ENCODE measurements at regions not wholly inside any gene's neighbourhood (a gene's known extent, or its start where the extent isn't known, plus 50 kb on each side); places are given as distances from the start of the nearest gene placed in this dataset.

DNA sequence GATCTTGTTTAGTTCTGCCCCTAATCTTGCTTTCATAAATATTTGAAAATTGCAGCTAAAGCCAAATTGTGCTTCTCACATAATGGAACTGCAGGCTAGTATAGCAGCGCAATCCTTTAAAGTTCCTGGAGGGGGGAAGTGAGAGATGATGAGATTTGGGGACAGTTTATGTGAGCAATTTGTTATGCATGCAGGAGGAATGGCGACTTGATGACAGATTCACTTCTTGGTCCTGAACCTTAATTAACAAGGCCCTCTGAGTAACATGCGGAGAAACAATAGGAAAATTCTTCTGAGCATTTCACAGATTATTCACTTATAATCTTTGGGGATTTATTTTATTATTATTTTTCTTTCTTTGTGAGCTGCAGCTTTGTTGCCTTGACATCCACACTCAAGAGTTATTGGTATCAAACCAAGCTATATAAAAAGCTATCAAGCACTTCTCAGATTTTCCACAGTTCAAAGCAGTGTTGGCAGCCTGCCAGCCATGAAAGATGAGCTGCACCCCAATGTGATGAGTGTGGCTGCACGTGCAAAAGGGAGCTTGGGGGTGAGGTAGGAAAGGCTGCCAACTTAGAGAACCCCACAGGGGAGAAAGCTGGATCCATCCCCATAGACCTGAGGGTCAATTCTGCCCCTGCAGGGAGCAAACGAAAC, 1662.2 kb upstream of the FLRT2 start:
- no peak for TF ChIP-seq EZH2 (IDR thresholded peaks at IDR 0.05)
- TF ChIP-seq POLR2AphosphoS5 (IDR thresholded peaks at IDR 0.05; ENCODE audit: borderline replicate concordance, low read depth, low read length): no peak
- TF ChIP-seq FOXP2 (optimal IDR thresholded peaks at IDR 0.05; ENCODE audit: control extremely low read depth, extremely low read length, insufficient read depth): no peak
